Spleen (tissue), 11 donors: ENCODE measurements at regions not wholly inside any gene's neighbourhood (a gene's known extent, or its start where the extent isn't known, plus 50 kb on each side); places are given as distances from the start of the nearest gene placed in this dataset.
A peak's percentile ranks its signal among the peaks of the same experiment; 100 is the strongest.

Experiments
- DNase-seq: peaks from one replicate; pipeline ENCODE4 v3.0.0-alpha.2; 2020
- H3K27ac ChIP-seq, 8 donors: fragments of 200-600 bp; sonication (generic) in 7 of 8; 1 replicate in 4 of 8; 2 replicates in 4 of 8; pipeline versions ENCODE4 v1.5.0 to v1.8.0; 2016 to 2021; ENCODE audit warnings: inconsistent platforms in 4 of 8, mild to moderate bottlenecking in 4 of 8, moderate library complexity in 1 of 8
- H3K27me3 ChIP-seq, 7 donors: fragments of 200-600 bp; sonication (generic) in 6 of 7; replicated peaks in 1 of 7; 1 replicate in 4 of 7; 2 replicates in 3 of 7; pipeline versions ENCODE4 v1.5.0 to v1.8.0; 2016 to 2021; ENCODE audit warnings: inconsistent platforms in 3 of 7, mild to moderate bottlenecking in 1 of 7
- H3K36me3 ChIP-seq, 6 donors: fragments of 200-600 bp; sonication (generic) in 5 of 6; 1 replicate in 4 of 6; 2 replicates in 2 of 6; pipeline versions ENCODE4 v1.5.0 to v1.8.0; 2016 to 2021; ENCODE audit warnings: inconsistent platforms in 2 of 6
- H3K4me1 ChIP-seq, 6 donors: fragments of 200-600 bp; sonication (generic) in 5 of 6; 1 replicate in 3 of 6; 2 replicates in 3 of 6; pipeline versions ENCODE4 v1.5.0 to v1.8.0; 2016 to 2021; ENCODE audit warnings: inconsistent platforms in 3 of 6
- H3K4me3 ChIP-seq, 8 donors: fragments of 200-600 bp; sonication (generic) in 7 of 8; 1 replicate in 4 of 8; 2 replicates in 4 of 8; pipeline versions ENCODE4 v1.5.0 to v1.8.0; 2016 to 2021; ENCODE audit warnings: inconsistent platforms in 4 of 8, mild to moderate bottlenecking in 4 of 8, moderate library complexity in 2 of 8
- H3K9me3 ChIP-seq, 8 donors: fragments of 200-600 bp; sonication (generic) in 7 of 8; 1 replicate in 4 of 8; 2 replicates in 4 of 8; pipeline versions ENCODE4 v1.5.0 to v1.8.0; 2016 to 2021; ENCODE audit warnings: inconsistent platforms in 4 of 8
- POLR2A ChIP-seq, 3 donors: fragments of 450-650 bp; IDR thresholded peaks; one replicate each; pipeline ENCODE4 v1.5.1; 2017; ENCODE audit warnings: antibody characterized with exemption in 3 of 3, mild to moderate bottlenecking in 1 of 3
- POLR2AphosphoS5 ChIP-seq, 3 donors: sonication (generic); formaldehyde crosslinking; IDR thresholded peaks; one replicate each; pipeline ENCODE4 v1.5.1; 2017; ENCODE audit warnings: antibody characterized with exemption in 3 of 3
- WGBS, 5 donors: extraction: QIAGEN DNeasy Blood & Tissue Kit in 3 of 5; methylation state at CpG; one replicate each; pipeline versions ENCODE4 v1.1.5 to v1.1.7; 2013 to 2018; 5-methylcytosine and 5-hydroxymethylcytosine counted together
- intact Hi-C: fragments of 100-400 bp; cut with DNase I; formaldehyde crosslinking; loops from one replicate; pipeline ENCODE4 v1.15.0; 2023; ENCODE audit warnings: low total_unique reads
- TF ChIP-seq, protein P1 (sequence below), 11 experiments: fragments of 200-600 bp in 7 of 11; fragments of 450-650 bp in 4 of 11; sonication (generic) in 4 of 11; IDR thresholded peaks in 8 of 11; conservative IDR thresholded peaks in 3 of 11; 1 replicate in 7 of 11; 2 replicates in 4 of 11; pipeline versions ENCODE4 v1.4.0 to v1.8.0; 2016 to 2021; ENCODE audit warnings: antibody characterized with exemption in 11 of 11, inconsistent platforms in 4 of 11, mild to moderate bottlenecking in 1 of 11
- donor health status: healthy with polysubstance abuse.
- donor health status: DM: no; HTN: no; CAD: no; lungs with moderate emphysema.
- donor health status: DM: no; HTN: no; CAD: no.
- donor health status: Bipolar disorder and iron deficiency.
- donor health status: healthy.
- donor health status: DM: no; HTN: no; CAD: no.
- donor health status: DM: yes; HTN: yes; CAD: no.

DNA sequence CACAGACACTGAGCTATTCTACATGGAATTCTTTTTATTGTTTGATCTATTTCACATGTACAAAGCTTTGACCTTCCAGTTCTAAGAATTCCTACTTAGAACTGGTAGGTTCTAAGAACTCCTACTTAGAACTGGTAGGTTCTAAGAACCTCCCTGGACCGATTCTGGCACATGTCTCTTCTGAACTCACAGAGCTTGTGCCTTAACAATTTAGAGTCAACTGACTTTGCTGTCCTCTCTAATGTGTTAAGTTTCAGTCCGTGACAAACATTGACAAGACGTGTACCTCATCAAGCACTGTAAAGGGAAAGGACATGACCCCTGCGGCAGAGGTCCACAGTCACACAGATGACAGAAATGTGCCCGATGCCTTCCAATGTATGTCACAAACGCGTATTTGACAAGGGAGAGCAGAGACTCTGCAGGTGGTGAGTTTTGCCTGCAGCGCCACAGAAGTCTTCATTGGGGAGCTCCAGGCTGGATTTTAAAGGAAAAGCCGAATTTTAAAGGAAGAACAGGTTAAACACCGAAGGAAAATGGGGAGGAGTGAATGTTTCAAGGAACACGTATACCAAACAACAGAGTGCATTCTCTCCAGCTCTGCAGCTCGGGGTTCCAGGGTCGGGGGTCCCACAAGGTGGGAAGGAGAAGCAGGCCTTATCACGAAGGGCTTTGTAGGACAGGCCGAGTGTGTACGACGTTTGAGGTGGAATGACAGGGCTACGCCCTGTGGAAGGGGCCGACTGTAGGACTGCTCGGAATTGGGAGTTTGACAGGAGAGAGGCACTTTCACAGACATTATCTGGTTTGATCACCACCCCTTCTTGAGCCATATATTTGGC lies 161.1 kb upstream of the KLF14 start:
- DNase-seq, result no peak
- Histone ChIP-seq H3K4me3 (no peak overlapping the region), H3K27me3 (no peaks in the 10 kb centered on the region), H3K27ac (peak overlapping the region in 3 of 8 donors; percentile 16 to 70 (median 69)), H3K4me1 (peaks cover 28 to 91% (median 51%) of the 10 kb centered on the region in 6 donors), H3K36me3 (peaks cover 0 to 76% (median 27%) of the 10 kb centered on the region in 6 donors), H3K9me3 (no peaks in the 10 kb centered on the region)
- TF ChIP-seq POLR2AphosphoS5 (IDR thresholded peaks at IDR 0.05), result peak; percentile 11 to 23 (median 19)
- TF ChIP-seq, protein P1, sequence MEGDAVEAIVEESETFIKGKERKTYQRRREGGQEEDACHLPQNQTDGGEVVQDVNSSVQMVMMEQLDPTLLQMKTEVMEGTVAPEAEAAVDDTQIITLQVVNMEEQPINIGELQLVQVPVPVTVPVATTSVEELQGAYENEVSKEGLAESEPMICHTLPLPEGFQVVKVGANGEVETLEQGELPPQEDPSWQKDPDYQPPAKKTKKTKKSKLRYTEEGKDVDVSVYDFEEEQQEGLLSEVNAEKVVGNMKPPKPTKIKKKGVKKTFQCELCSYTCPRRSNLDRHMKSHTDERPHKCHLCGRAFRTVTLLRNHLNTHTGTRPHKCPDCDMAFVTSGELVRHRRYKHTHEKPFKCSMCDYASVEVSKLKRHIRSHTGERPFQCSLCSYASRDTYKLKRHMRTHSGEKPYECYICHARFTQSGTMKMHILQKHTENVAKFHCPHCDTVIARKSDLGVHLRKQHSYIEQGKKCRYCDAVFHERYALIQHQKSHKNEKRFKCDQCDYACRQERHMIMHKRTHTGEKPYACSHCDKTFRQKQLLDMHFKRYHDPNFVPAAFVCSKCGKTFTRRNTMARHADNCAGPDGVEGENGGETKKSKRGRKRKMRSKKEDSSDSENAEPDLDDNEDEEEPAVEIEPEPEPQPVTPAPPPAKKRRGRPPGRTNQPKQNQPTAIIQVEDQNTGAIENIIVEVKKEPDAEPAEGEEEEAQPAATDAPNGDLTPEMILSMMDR (IDR thresholded peaks at IDR 0.05 in 8 of 11, conservative IDR thresholded peaks at IDR 0.05 in 3 of 11), result no peak
- intact Hi-C loops, result loop anchor here (5.0 kb wide), 1 partner anchor 147 kb away; no protein-coding TSS in a partner anchor
- 81 to 89% (median 82%) methylated on average over 20 of the region's 20 CpGs for whole genome bisulfite sequencing, 5 donors

DNA sequence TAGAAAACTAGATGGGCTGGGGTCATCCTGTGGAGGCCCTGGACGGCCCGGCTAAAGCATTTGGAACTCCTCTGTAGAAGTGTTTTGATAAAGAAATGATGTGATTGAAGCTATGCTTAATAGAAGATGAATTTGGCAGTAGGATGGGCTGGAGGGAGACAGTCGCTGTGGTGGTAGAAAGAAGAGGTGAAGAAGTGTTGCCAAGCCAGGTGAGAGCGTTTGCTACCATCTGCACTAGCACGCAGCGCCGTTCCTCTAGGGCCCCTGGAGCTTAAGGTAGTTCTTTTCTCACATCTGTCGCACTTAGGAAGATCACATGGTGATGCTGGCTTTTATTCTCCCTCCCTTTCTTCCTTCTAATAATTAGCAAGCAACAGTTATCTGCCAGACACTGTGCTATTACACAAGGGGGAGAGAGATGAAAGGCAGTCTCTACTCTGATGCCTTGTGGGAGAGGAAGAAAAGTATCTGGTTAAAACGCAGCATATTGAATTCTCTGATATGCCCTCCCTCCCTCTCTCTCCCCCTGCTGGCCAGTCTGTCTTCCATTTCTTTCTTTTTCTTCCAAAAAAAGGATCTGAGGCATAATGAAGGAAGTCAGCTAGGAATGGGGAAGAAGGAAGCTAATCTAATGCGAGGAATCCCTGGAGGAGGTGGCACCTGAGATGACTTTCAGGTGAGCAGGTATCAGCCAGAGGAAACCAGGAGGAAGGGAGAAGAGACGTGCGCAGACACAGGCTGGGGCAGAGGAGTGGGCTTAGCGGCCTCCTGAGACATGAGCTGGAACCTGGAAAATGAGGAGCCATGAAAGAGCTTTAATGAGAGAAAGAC lies 162.3 kb upstream of the KLF14 start:
- no peak for DNase-seq
- TF ChIP-seq, protein P1 (IDR thresholded peaks at IDR 0.05 in 8 of 11, conservative IDR thresholded peaks at IDR 0.05 in 3 of 11), result no peak
- TF ChIP-seq POLR2A (IDR thresholded peaks at IDR 0.05) (no peak), POLR2AphosphoS5 (IDR thresholded peaks at IDR 0.05) (no peak)
- WGBS, 5 donors, result 80 to 86% (median 81%) methylated on average over 13 of the region's 13 CpGs
- peak overlapping the region in 4 of 8 donors; percentile 22 to 70 (median 61) for H3K27ac ChIP-seq
- H3K36me3 ChIP-seq, result peaks cover 0 to 74% (median 18%) of the 10 kb centered on the region in 6 donors
- peaks cover 34 to 91% (median 62%) of the 10 kb centered on the region in 6 donors for H3K4me1 ChIP-seq
- no peaks in the 10 kb centered on the region for H3K27me3 ChIP-seq
- no peaks in the 10 kb centered on the region for H3K9me3 ChIP-seq
- intact Hi-C loops, result loop anchor here (5.0 kb wide), 1 partner anchor 146 kb away; no protein-coding TSS in a partner anchor
- no peak overlapping the region for H3K4me3 ChIP-seq

DNA sequence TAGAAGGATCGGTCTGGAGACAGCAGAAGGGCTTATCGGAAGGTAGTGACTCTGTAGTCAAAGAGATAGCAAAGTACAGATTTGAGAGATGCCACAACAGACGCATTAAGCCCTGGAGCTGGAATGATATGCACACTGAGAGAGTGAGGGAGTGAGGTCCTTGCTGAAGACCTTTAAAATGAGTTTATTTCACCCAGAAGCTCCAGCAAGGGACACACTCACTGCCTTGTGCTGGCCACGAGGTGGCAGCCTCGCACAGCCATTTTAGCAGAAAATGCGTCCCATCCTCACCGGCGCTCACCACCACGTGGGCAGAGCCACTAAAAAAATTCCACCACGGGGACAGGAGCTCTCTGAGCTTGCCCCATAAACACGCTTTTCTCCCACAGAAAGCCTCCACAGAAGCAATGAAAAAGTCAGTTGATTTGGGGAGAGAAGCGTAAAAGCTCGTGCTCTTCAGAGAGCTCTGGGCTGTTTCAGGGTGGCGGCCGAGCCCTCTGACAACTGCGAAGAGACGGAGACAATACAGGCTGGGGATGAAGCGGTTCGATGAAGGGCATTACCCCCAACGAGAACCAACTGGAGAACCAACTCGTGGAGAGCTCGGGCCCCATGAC lies 163.0 kb upstream of the KLF14 start:
- peaks cover 0 to 77% (median 17%) of the 10 kb centered on the region in 6 donors for H3K36me3 ChIP-seq
- peak; percentile 91 for DNase-seq

More for the DNA sequence above, 163.0 kb upstream of the KLF14 start:
- intact Hi-C loops, result loop anchor here (5.0 kb wide), 1 partner anchor 145 kb away; no protein-coding TSS in a partner anchor
- Histone ChIP-seq H3K27me3 (no peaks in the 10 kb centered on the region), H3K9me3 (no peaks in the 10 kb centered on the region), H3K4me1 (peaks cover 34 to 93% (median 69%) of the 10 kb centered on the region in 6 donors), H3K27ac (peak overlapping the region in 6 of 8 donors; percentile 2 to 70 (median 40)), H3K4me3 (no peak overlapping the region)
- WGBS, 5 donors, result 47 to 56% (median 50%) methylated on average over 22 of the region's 22 CpGs
- TF ChIP-seq POLR2AphosphoS5 (IDR thresholded peaks at IDR 0.05) (peak in 2 of 3 donors; percentile 71 to 78), POLR2A (IDR thresholded peaks at IDR 0.05) (no peak)
- TF ChIP-seq, protein P1 (IDR thresholded peaks at IDR 0.05 in 8 of 11, conservative IDR thresholded peaks at IDR 0.05 in 3 of 11), result peak; percentile 70 to 92 (median 84)
